NCI-H82 treated with DMSO at 0.1 percent for 48 hours (cell line): ENCODE measurements at regions not wholly inside any gene's neighbourhood (a gene's known extent, or its start where the extent isn't known, plus 50 kb on each side); places are given as distances from the start of the nearest gene placed in this dataset.
A peak's percentile ranks its signal among the peaks of the same experiment; 100 is the strongest.

Experiments
- DNase-seq: peaks from one replicate; lab custom pipeline; 2025; ENCODE audit not compliant: unreplicated experiment; lab: John Stamatoyannopoulos, UW

DNA sequence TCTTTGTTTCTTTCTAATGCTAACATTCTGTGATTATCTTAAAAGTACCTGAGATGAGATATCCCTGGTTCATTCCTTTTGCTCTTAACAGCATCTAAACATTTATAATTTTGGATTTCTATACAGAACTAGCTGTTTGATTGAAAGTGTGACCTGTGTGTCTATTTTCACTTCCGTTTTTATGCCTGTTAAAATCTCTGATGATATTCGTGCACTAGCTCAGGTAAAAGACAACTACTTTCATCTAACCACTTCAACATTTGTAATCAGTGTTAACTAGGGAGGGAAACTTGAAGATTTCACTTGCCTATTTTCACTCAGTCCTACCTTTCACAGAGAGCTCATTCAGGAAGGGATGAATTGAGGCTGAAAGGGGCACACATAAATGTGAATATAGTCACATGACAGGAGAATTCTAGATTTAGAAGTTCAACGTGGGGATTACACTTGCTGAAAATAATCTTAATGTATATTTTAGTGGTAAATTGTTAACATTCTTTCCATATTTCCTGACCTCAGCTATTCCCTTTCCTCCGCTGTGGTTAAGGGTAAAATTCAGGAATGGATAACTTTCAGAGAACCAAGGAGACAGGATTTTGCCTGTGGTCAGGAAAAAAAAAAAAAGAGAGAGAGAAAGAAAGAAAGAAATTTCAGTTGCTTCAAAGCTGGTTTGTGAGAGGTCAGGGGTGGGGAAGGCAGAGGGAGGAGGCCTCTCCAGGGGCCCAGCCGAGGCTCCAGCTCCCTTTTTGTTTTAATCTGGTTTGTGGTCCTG is 159.8 kb upstream of the TSC22D2 start:
- DNase-seq, result no peak

DNA sequence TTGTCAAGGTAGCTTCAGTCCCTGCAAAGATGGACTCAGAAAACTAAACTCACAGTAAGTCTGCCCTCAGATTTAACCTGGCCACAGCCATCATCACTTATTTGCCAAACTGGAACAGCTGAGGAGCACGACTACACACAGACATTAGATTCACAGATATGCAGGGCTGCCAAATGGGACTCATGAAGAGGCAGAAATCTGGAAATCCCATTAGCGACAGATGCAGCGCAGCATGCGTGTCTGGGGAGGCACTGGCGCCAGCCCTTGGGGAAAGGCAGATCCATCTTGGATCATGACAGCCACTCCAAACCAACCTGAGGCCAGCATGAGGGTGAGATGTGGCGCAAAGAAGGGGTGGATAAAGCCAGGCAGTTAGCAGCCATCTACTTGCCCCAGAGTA is 160.7 kb upstream of the TSC22D2 start:
- DNase-seq, result peak; percentile 21

GRCh38 chr3:150243466-150243865 is 164.6 kb upstream of the TSC22D2 start:
- DNase-seq, result no peak

GRCh38 chr3:150242220-150242936 is 165.7 kb upstream of the TSC22D2 start:
- peak; percentile 80 for DNase-seq

GRCh38 chr3:150240891-150241290 is 167.2 kb upstream of the TSC22D2 start:
- no peak for DNase-seq

- no peak for DNase-seq
Measured at GRCh38 chr3:150239766-150240165, 168.3 kb upstream of the TSC22D2 start.

GRCh38 chr3:150238995-150239619 is 169.0 kb upstream of the TSC22D2 start:
- DNase-seq, result peak; percentile 69

GRCh38 chr3:150238048-150238802 is 169.9 kb upstream of the TSC22D2 start:
- no peak for DNase-seq

- no peak for DNase-seq
Measured at GRCh38 chr3:150237490-150237889, 170.6 kb upstream of the TSC22D2 start.

DNA sequence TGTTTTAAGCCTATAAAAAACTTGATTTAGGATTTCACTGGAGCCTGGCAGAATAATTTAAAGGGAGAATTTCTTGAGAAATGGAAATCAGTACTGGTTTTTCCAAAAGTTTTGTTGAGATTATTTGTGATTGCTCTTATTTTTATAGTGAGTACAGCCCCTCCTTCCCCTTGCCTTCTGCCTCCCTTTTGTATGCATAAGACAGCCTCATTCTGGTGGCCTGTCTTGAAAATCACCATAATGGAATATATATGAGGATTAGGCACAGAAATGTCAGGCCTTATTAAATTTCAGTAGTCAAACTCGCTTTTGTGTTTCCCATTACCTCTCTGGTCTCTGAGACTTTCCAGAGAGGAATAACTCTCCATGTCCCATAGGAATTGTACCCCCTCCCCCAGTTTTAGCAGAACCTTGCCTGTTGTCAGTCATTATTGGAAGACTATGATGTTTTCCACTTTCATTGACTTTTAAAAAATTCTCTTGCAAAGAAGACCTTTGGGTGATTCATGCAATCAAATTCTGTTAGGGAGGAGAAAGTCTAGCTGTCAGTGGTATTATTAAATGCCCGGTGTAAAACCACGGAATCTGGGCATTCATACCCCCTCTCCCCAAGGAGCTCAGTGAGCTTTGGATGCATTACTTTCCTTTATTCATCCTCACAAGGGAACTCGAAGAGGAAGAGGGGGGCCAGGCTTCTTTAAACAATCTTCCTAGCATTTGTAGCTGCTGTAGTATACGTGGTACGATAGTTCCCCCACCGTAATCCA is 171.6 kb upstream of the TSC22D2 start:
- no peak for DNase-seq

- DNase-seq, result no peak
Measured at GRCh38 chr3:150235799-150236198, 172.3 kb upstream of the TSC22D2 start.

GRCh38 chr3:150232992-150233451 is 175.1 kb upstream of the TSC22D2 start:
- no peak for DNase-seq

DNA sequence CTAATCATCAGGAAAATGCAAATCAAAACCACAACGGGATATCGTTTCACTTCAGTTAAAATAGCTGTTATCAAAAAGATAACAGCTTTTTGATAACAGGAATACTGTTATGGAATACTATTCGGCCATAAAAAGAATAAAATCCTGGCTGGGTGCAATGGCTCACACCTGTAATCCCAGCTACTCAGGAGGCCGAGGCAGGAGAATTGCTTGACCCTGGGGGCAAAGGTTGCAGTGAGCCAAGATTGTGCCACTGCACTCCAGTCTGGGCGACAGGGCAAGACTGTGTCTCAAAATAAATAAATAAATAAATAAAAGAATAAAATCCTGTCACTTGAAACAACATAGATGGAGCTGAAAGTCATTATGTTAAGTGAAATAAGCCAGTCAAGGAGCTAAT is 178.1 kb upstream of the TSC22D2 start:
- DNase-seq, result no peak

GRCh38 chr3:150228626-150229025 is 179.5 kb upstream of the TSC22D2 start:
- DNase-seq, result peak; percentile 37

- DNase-seq, result peak; percentile 35
Measured at GRCh38 chr3:150227839-150228238, 180.3 kb upstream of the TSC22D2 start.

DNA sequence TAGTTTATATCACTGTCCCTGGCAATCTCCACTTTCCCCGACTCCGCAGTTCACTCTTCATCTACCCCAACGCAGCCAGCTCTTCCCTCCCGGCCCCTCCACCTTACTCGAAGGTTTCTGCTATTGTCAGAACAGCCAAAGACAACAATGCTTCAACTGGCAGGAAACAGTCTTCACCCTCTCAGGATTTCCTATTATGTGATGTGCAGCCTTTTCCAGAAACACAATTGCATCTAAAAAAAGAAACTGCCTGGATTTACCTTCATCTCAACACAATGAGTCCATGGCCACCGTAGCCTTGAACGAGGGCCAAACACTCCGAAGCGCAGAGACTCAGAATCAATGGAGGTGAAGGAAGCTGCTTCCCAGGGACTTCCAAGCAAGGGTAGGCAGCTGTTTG is 182.1 kb upstream of the TSC22D2 start:
- no peak for DNase-seq

- DNase-seq, result no peak
Measured at GRCh38 chr3:150223558-150223957, 184.5 kb upstream of the TSC22D2 start.

DNA sequence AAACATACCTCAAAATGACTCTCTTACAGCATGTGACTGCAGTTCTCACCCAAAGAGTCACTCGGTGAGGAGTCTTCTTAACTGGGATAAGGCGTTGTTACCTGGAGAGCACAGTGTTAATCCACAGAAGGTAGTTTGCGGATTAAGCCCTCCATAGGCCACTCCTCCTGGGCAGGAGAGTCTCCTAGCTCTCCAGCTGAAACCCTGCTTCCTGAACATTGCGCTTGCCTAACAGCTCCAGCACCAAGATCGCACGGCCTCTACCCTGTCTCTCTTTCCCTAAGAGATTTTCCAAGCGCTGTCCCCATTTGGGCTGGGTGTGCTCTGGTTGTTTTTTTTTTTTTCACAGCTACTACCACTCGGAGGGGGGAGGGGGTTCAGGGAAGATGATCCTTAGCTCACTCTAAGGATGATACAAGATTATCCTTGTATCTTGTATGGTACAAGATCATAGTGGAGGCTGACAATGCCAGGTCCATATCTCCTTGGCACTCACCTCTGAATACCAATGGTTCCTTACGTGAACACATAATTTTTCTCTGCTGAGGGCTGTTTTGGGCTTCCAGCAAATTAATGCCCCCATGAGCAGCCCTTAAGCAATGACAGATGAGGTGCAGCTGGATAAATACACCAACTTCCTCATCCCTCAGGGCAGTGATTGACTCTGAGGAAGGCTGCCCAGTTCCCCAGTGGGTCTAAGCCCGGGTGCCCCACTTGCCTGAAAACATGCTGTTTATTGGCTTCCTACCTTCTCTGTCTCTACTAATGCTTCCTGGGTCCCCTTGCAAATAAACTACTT is 185.2 kb upstream of the TSC22D2 start:
- peak; percentile 49 for DNase-seq

DNA sequence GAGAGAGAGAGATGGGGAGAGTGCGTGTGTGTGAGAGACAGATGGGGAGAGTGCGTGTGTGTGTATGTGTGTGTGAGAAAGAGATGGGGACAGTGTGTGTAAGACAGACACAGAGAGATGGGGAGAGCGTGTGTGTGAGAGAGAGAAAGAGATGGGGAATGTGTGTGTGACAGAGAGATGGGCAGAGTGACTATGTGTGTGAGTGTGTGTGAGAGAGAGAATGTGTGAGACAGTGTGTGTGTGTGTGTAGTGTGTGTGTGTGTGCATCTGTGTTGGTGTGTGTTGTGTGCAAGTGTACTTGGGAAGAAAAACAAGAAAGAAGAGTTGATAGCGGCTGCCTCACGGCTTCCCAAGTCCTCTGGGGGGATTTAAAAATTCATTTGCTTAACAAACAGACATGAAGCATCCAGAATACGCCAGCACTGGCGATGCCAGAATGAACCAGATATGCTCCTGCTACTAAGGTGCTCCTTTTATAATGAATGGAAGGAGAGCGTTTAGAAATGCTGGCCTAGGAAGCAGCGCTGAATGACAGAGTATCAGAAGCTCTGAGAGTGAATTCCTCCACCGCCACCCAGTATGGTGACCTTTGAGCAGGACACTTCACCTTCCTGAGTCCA is 186.1 kb upstream of the TSC22D2 start:
- DNase-seq, result no peak
